ENCODE measurements at regions not wholly inside any gene's neighbourhood (a gene's known extent, or its start where the extent isn't known, plus 50 kb on each side); places are given as distances from the start of the nearest gene placed in this dataset.

DNA sequence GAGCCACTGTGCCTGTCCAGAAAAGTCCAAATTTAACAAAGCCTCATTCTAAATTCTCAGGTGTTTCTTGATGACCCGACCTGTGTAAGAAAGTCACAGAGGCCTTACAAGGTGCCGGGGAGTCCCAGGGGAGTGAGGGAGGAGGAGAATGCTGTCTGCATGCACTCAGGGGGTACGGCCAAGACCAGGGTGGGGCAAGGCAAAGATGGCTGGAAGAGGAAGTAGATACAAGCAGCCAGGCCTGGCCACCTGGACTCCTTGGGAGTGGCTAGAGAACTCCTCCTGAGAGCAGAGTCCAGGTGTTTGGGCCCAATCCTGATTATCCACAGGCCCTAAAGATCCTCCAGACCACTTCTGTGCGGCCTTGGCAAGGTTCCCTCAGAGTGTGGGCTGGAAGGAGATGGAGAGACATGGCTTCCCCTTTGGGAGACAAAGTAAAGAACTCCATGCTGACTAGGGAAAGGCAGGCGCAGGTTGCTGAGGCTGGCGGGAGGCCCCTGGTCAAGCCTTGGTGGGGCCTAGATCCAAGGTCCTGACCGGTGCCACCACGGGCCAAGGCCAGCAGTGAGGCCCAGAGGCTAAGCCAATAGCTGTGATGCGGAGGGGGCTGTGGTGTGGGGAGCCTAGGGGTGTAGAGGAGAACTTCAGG lies 74.7 kb downstream of the COPS8 start:
- DNase-seq = no peak
- WGBS, 3 donors = 81 to 93% (median 91%) methylated on average over 9 of the region's 9 CpGs
- Histone ChIP-seq H3K36me3 (no peaks in the 10 kb centered on the region), H3K27ac (no peak overlapping the region), H3K4me3 (no peak overlapping the region), H3K4me1 (ENCODE audit: insufficient read depth) (peaks cover 5% of the 10 kb centered on the region), H3K9me3 (no peaks in the 10 kb centered on the region), H3K27me3 (no peaks in the 10 kb centered on the region)
- intact Hi-C loops (cut with DNase I) = no loop called here
- TF ChIP-seq, protein P1, sequence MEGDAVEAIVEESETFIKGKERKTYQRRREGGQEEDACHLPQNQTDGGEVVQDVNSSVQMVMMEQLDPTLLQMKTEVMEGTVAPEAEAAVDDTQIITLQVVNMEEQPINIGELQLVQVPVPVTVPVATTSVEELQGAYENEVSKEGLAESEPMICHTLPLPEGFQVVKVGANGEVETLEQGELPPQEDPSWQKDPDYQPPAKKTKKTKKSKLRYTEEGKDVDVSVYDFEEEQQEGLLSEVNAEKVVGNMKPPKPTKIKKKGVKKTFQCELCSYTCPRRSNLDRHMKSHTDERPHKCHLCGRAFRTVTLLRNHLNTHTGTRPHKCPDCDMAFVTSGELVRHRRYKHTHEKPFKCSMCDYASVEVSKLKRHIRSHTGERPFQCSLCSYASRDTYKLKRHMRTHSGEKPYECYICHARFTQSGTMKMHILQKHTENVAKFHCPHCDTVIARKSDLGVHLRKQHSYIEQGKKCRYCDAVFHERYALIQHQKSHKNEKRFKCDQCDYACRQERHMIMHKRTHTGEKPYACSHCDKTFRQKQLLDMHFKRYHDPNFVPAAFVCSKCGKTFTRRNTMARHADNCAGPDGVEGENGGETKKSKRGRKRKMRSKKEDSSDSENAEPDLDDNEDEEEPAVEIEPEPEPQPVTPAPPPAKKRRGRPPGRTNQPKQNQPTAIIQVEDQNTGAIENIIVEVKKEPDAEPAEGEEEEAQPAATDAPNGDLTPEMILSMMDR (IDR thresholded peaks at IDR 0.05) = no peak
- TF ChIP-seq EP300 (IDR thresholded peaks at IDR 0.05) (no peak), POLR2A (IDR thresholded peaks at IDR 0.05) (no peak)

GRCh38 chr2:237161189-237161588 lies 75.5 kb downstream of the COPS8 start:
- DNase-seq = no peak
- TF ChIP-seq EP300 (IDR thresholded peaks at IDR 0.05) (no peak), POLR2A (IDR thresholded peaks at IDR 0.05) (no peak)
- TF ChIP-seq, protein P1 (IDR thresholded peaks at IDR 0.05) = no peak
- Histone ChIP-seq H3K9me3 (no peaks in the 10 kb centered on the region), H3K27me3 (no peaks in the 10 kb centered on the region), H3K27ac (peak overlapping the region in 1 of 2 donors; percentile 33), H3K4me3 (no peak overlapping the region), H3K4me1 (ENCODE audit: insufficient read depth) (peaks cover 4% of the 10 kb centered on the region), H3K36me3 (no peaks in the 10 kb centered on the region)
- intact Hi-C loops (cut with DNase I) = no loop called here
- WGBS, 3 donors = 71 to 91% (median 88%) methylated on average over 5 of the region's 5 CpGs

- Histone ChIP-seq H3K4me1 (ENCODE audit: insufficient read depth) (no peaks in the 10 kb centered on the region), H3K27me3 (no peaks in the 10 kb centered on the region), H3K36me3 (no peaks in the 10 kb centered on the region), H3K27ac (no peak overlapping the region), H3K9me3 (no peaks in the 10 kb centered on the region), H3K4me3 (no peak overlapping the region)
- intact Hi-C loops (cut with DNase I) = no loop called here
- TF ChIP-seq, protein P1 (IDR thresholded peaks at IDR 0.05) = no peak
- TF ChIP-seq POLR2A (IDR thresholded peaks at IDR 0.05) (no peak), EP300 (IDR thresholded peaks at IDR 0.05) (no peak)
- 15 to 39% (median 22%) methylated on average over 5 of the region's 5 CpGs for WGBS, 3 donors
- DNase-seq = no peak
Observed at GRCh38 chr2:237162959-237163358, 77.3 kb downstream of the COPS8 start.

DNA sequence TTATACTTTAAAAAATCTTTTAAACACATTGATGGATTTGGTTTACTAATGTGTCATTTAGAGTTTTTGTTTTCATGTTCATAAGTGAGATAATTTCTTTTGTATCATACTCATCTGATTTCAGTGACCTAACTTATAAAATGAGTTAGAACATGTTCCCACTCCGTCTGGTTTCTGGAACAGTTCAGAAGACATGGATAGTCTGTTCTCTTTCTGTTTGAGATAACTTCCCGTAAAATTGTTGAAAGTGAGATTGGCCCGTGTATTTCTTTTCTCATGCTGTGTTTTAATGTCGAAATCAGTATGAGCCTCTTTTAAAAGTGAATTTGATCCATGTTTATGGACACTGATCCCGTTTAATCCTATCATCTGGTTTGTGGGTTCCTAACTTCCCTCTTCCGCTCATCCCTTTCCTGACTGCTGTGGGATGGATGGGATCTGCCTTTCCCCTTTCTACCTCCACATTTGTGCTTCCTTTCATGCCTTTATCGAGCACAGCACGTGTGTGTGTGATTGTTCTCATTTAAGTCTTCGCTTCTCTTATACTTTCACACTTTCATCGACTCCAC lies 78.9 kb downstream of the COPS8 start:
- Histone ChIP-seq H3K4me1 (ENCODE audit: insufficient read depth) (no peaks in the 10 kb centered on the region), H3K36me3 (no peaks in the 10 kb centered on the region), H3K9me3 (no peaks in the 10 kb centered on the region), H3K27ac (no peak overlapping the region), H3K27me3 (no peaks in the 10 kb centered on the region), H3K4me3 (no peak overlapping the region)
- DNase-seq = no peak
- WGBS, 3 donors = 81 to 90% (median 90%) methylated on average over 10 of the region's 10 CpGs
- no peak for TF ChIP-seq POLR2A (IDR thresholded peaks at IDR 0.05)
- TF ChIP-seq, protein P1 (IDR thresholded peaks at IDR 0.05) = no peak
- TF ChIP-seq EP300 (IDR thresholded peaks at IDR 0.05) = no peak
- intact Hi-C loops (cut with DNase I) = no loop called here

All from ovary (tissue), 7 donors.